Activated CD8-positive, alpha-beta T cell treated with anti-CD3 and anti-CD28 coated beads for 36 hours (primary cell): ENCODE measurements at regions not wholly inside any gene's neighbourhood (a gene's known extent, or its start where the extent isn't known, plus 50 kb on each side); places are given as distances from the start of the nearest gene placed in this dataset.

Experiments used
- ATAC-seq: fragments of 200-7000 bp; cut with Tn5 transposase; one replicate; pipeline ENCODE4 v1.10.0; 2021; ENCODE audit warnings: mild to moderate bottlenecking, moderate library complexity
- CTCF ChIA-PET: fragments of 350-600 bp; sonication (Branson Sonifier 250); formaldehyde crosslinking; loops from one replicate; lab custom pipeline; 2021; ENCODE audit warnings: antibody characterized with exemption; lab: Charles Lee
- POLR2A ChIA-PET: fragments of 350-600 bp; sonication (Branson Sonifier 250); formaldehyde crosslinking; loops from one replicate; lab custom pipeline; 2021; ENCODE audit warnings: antibody characterized with exemption; lab: Charles Lee
- DNase-seq: peaks from one replicate; pipeline ENCODE4 v3.0.0-alpha.2; 2020
- H3K27ac Mint-ChIP-seq: one replicate; pipeline ENCODE4 v1.8.0; 2021; ENCODE audit warnings: mild to moderate bottlenecking, mixed read lengths
- H3K27me3 Mint-ChIP-seq: one replicate; pipeline ENCODE4 v1.8.0; 2021; ENCODE audit warnings: mixed read lengths
- H3K36me3 Mint-ChIP-seq: one replicate; pipeline ENCODE4 v1.8.0; 2021; ENCODE audit warnings: low read depth, mixed read lengths
- H3K4me1 Mint-ChIP-seq: one replicate; pipeline ENCODE4 v1.8.0; 2021; ENCODE audit warnings: low read depth, mixed read lengths
- H3K4me3 Mint-ChIP-seq: one replicate; pipeline ENCODE4 v1.8.0; 2021; ENCODE audit warnings: mild to moderate bottlenecking, moderate library complexity, mixed read lengths
- H3K9me3 Mint-ChIP-seq: one replicate; pipeline ENCODE4 v1.8.0; 2021; ENCODE audit warnings: mixed read lengths
- CTCF ChIP-seq: fragments of 200-600 bp; IDR thresholded peaks from one replicate; pipeline ENCODE4 v1.8.0; 2022; ENCODE audit warnings: antibody characterized with exemption, mild to moderate bottlenecking
- intact Hi-C: fragments of 100-400 bp; cut with micrococcal nuclease; formaldehyde crosslinking; loops from one replicate; pipeline ENCODE4 v1.10.0; 2022

GRCh38 chr3:124443446-124443845 is 286.8 kb upstream of the UMPS start:
- TF ChIP-seq CTCF = no peak
- ChIA-PET CTCF (no interaction called here), POLR2A (no interaction called here)
- Mint-ChIP-seq H3K9me3 (no peaks in the 10 kb centered on the region), H3K36me3 (no peaks in the 10 kb centered on the region), H3K27ac (no peak overlapping the region), H3K4me3 (no peak overlapping the region), H3K4me1 (no peaks in the 10 kb centered on the region), H3K27me3 (peaks cover 8% of the 10 kb centered on the region)
- no peak for ATAC-seq
- intact Hi-C loops = no loop called here
- no peak for DNase-seq

DNA sequence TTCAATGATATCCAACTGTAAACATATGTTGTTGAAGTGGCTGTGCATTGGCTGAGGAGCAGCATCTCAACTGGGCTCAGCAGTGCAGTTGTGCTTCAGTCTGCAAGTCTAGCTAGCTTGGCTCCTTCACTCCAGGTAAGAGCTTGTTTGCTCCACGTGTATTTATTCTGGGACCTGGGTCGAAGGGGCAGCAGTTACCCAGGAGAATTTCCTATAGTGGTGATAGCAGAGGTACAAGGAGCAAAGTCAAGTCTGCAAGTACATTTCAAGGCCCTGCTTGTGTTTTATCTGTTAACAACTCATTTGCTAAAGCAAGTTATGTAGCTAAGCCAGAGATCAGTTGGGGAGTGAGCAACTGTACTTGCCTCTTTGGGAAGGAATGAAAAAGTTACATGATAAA is 286.2 kb upstream of the UMPS start:
- H3K4me3 Mint-ChIP-seq = no peak overlapping the region

GRCh38 chr3:124444896-124445295 is 285.4 kb upstream of the UMPS start:
- POLR2A ChIA-PET = no interaction called here
- H3K36me3 Mint-ChIP-seq = no peaks in the 10 kb centered on the region

More for the DNA sequence above, 286.2 kb upstream of the UMPS start:
- ATAC-seq = no peak
- TF ChIP-seq CTCF = no peak
- POLR2A ChIA-PET = no interaction called here
- no peaks in the 10 kb centered on the region for H3K4me1 Mint-ChIP-seq
- intact Hi-C loops = no loop called here
- no peak overlapping the region for H3K27ac Mint-ChIP-seq
- H3K36me3 Mint-ChIP-seq = no peaks in the 10 kb centered on the region
- CTCF ChIA-PET = no interaction called here
- H3K27me3 Mint-ChIP-seq = peaks cover 10% of the 10 kb centered on the region
- no peaks in the 10 kb centered on the region for H3K9me3 Mint-ChIP-seq
- DNase-seq = no peak

DNA sequence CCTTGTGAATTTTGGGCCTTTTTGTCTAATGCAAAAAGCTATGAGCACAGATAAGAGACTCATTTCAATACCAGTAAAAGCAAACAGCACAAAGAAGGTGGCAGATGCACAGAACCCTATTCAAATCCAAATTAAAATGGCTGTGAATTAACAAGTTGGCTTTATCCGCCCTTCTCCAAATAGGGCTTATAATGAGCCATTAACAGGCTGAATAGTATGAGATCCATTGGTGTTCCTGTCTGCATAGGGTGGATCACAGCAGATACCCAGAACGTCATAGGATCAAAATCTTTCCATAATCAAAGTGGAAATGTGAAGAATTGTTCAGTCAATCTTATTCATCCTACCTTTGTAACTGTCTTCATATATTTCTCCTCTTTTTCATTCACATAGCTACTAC is 282.4 kb upstream of the UMPS start:
- H3K4me3 Mint-ChIP-seq = no peak overlapping the region

More at GRCh38 chr3:124444896-124445295, 285.4 kb upstream of the UMPS start:
- Mint-ChIP-seq H3K9me3 (no peaks in the 10 kb centered on the region), H3K4me3 (no peak overlapping the region), H3K27ac (no peak overlapping the region), H3K27me3 (peaks cover 10% of the 10 kb centered on the region), H3K4me1 (no peaks in the 10 kb centered on the region)
- TF ChIP-seq CTCF = no peak
- CTCF ChIA-PET = no interaction called here
- no peak for DNase-seq
- intact Hi-C loops = no loop called here
- no peak for ATAC-seq

GRCh38 chr3:124448954-124449353 is 281.3 kb upstream of the UMPS start:
- no peak for TF ChIP-seq CTCF
- H3K27ac Mint-ChIP-seq = no peak overlapping the region
- H3K27me3 Mint-ChIP-seq = peaks cover 7% of the 10 kb centered on the region
- H3K4me3 Mint-ChIP-seq = no peak overlapping the region
- no peak for ATAC-seq
- POLR2A ChIA-PET = no interaction called here
- H3K9me3 Mint-ChIP-seq = peaks cover 1% of the 10 kb centered on the region
- CTCF ChIA-PET = no interaction called here
- H3K4me1 Mint-ChIP-seq = no peaks in the 10 kb centered on the region
- no peak for DNase-seq
- intact Hi-C loops = no loop called here
- H3K36me3 Mint-ChIP-seq = no peaks in the 10 kb centered on the region

More for the DNA sequence above, 282.4 kb upstream of the UMPS start:
- H3K9me3 Mint-ChIP-seq = peaks cover 1% of the 10 kb centered on the region
- POLR2A ChIA-PET = no interaction called here
- CTCF ChIA-PET = interaction anchor here (1.7 kb wide), 1 partner anchor 17 kb away, joined by 4 read pairs; no protein-coding TSS in a partner anchor
- no peak for DNase-seq
- H3K4me1 Mint-ChIP-seq = no peaks in the 10 kb centered on the region
- H3K27me3 Mint-ChIP-seq = peaks cover 5% of the 10 kb centered on the region
- H3K27ac Mint-ChIP-seq = no peak overlapping the region
- intact Hi-C loops = no loop called here
- no peak for ATAC-seq
- H3K36me3 Mint-ChIP-seq = no peaks in the 10 kb centered on the region
- TF ChIP-seq CTCF = no peak
